Hypothalamus (tissue), 51 donors: ENCODE measurements at regions not wholly inside any gene's neighbourhood (a gene's known extent, or its start where the extent isn't known, plus 50 kb on each side); places are given as distances from the start of the nearest gene placed in this dataset.

ENCODE experiments used
- DNase-seq, 51 donors: peaks; one replicate each; lab custom pipeline; 2025; lab: John Stamatoyannopoulos, UW

DNA sequence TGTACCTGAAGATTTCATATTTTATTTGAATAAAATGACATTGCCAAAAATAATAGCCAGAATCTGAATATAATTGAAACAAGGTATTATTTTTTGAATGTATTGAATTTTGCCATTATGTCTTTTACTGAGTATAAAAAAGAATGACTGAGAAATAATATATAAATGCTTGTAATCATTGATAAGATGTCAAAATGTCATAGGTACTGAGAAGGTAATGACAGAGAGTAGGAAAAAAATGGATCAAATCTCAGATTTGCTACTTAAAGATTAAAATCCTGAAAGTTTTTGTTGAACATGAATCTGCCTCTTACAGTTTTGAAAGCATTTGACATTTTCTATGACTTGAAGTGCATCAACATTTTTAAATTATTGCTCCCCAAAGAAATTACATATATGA lies 1069.9 kb upstream of the ADGRL4 start:
- no peak for DNase-seq

DNA sequence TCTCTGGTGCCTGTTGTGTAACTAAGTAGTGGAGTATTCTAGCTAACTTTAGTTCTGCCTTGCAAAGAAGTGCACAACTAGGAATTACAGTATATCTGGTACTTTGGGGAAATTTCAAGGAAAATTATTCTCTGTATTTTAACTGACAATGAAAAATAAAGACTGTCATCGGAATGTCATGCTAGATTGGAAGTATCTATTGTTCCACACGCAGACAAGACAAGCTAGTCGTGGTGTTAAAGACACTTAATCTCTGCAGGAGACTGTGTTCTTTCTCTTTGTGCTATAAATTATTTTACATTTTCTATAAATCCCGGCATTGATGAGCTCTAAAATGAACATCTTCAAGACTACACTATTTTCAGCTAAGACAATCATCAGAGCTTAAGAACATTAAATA lies 1068.8 kb upstream of the ADGRL4 start:
- no peak for DNase-seq

DNA sequence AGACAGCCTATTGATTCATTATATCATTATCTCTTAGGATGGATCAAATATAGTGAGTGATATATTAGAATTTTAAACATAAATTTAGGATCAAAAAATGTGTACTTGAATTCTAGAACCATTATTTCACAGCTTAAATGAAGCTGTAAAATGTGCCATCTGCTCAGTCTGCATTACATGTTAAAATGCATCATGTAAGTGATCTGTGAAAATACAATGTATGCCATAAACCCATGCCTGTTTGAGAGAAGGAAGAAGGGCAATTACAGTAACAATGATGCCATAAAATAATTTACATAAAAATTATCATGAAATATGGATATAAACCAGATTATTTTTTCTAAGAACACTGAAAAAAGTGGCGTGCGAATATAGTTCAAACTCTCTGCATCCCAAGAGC lies 1066.0 kb upstream of the ADGRL4 start:
- DNase-seq = no peak

DNA sequence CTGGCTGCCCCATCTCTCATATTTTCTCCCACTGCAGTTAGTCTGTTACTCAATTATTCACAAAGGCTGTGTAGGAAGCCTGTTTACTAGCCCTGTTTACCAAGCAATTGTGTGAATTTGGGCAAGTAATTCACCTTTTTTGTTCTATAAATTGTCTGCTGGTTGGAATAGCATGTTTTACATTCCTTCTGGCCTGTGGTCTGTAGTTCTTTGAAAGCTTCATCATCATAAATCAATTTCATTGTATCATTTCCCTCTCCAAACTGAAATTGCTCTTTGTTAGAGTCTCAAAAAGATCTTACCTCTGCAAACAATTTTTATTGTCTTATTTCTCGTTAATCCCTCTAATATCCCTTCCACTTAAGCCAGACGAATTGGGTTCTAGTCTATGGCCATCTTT lies 1059.5 kb upstream of the ADGRL4 start:
- DNase-seq = no peak

DNA sequence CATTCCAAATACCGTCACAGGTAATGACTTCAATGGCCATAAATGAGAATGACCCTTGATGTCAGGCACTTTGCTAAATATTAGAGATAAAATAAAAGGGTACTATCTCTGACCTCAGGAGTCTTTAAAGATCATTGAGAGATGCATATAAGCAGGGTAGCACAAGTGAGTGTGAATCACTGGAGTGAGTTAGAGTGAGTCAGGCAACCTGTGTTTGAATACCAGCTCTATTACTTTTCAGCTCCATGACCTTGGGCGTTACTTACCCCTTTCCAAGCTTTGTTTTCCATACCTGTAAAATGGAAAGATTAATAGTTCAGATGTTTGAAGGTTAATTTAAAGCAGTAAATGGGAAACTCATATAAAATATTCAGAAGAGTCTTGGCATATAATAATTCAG lies 1058.0 kb upstream of the ADGRL4 start:
- DNase-seq = no peak

DNA sequence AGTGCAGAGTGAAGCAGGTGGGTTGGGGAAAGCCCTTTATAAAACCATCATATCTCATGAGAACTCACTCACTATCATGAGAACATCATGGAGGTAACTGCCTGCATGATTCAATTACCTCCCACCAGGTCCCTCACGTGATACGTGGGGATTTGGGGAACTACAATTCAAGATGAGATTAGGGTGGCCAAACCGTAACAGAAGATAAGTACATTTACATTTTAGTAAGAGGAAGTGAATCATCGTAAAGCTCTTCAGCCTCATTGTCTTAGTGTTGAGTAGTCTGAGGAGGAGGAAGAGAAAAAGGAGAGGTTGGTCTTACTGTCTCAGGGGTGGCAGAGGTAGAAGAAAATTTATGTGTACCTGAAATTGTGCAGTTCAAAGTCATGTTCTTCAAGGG lies 1053.4 kb upstream of the ADGRL4 start:
- no peak for DNase-seq

DNA sequence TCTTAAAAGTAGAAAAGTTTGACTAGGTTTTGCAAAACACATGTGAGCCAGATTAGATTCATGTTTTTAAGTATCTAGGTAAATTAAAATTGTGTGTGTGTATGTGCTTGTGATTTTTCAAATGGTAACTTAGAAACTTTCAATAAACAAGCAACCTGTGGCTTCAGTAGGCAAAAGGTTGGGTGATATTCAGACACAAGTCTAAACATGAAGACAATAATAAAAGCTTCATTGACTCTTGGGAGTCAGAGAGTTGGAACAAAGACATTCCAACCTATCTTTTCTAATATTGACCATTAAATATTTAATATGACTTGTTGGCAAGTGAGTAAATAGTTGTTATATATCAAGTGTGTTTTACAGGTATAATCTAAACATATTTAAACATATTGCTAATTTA lies 1049.6 kb upstream of the ADGRL4 start:
- DNase-seq = no peak

DNA sequence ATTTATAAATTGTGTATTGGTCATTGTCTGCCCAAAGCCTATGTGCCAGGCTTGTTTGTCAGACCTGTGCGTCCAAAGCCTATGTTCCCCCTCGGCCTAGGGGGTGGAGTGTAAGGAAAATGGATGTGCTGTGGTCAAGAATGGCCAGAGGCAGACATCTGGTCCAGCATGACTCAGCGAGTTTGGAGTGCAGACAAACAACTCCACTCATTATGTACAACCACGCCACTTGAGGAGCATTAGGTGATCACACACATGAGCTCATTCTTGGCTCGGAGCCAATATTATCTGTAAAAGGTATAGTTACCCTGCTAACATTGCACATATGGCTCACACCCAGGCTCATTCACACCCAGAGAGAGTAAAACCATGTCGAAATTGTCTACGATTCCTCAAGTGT lies 1047.6 kb upstream of the ADGRL4 start:
- no peak for DNase-seq

DNA sequence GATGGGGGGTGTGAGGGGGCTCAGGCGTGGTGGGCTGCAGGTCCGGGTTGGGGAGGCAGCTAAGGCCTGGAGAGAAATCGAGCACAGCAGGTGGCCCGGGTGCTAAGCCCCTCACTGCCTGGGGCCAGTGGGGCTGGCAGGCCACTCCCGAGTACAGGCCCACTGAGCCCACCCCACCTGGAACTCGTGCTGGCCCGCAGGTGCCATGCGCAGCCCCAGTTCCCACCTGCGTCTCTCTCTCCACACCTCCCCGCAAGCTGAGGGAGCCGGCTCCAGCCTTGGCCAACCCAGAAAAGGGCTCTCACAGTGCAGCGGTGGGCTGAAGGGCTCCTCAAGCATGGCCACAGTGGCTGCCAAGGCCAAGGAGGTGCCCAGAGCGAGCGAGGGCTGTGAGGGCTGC lies 1047.1 kb upstream of the ADGRL4 start:
- no peak for DNase-seq

DNA sequence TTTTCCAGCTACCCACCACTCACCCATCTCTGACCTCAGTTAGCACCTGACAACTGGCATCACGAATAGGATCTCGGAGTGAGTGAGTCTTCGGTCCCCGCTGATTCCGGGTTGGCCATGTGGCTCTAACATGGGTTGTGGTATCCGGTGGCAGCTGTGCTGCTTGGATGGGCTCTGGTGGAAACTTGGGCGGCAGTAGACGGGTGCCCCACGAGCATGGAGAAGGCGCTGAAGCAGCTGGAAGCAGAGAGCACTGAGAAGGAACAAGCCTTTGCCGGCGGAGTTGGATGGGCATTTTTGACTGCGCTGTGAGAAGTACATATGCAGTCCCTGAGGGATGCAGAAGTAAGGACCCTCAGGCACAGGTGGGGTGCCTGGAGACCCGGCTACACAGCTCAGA lies 1044.0 kb upstream of the ADGRL4 start:
- no peak for DNase-seq

DNA sequence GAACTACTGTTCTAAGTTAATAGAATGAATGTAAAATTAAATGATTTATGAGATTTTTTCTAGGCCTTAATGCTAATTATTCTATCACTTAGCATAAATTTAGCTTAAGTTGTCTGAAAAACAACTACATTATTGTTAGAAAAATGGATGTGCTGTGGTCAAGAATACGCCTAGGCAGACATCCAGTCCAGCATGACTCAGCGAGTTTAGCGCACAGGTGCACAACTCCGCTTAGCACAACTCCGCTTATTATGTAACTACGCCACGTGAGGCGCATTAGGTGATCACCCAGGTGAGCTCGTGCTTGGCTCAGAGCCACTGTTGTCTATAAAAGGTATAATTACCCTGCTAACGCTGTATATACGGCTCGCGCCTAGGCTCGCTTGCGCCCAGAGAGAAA lies 1043.6 kb upstream of the ADGRL4 start:
- no peak for DNase-seq

DNA sequence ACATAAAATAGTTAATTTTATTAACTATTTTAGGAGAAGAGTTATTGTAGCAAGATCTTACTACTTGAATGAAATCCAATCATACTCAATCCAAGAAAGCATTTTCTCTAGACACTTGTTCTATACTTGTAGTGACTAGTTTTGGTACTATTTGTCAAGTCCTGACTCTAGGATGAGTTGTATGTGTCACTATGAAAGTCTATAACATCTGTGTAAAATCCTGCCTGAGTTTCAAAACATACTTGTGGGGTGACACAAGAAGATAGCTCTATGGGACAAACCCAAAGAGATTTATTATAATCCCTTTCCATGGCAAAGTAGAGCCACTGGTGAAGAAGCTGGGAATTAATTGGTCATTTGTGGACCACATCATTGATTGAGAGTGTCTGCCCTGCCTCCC lies 1042.2 kb upstream of the ADGRL4 start:
- no peak for DNase-seq

DNA sequence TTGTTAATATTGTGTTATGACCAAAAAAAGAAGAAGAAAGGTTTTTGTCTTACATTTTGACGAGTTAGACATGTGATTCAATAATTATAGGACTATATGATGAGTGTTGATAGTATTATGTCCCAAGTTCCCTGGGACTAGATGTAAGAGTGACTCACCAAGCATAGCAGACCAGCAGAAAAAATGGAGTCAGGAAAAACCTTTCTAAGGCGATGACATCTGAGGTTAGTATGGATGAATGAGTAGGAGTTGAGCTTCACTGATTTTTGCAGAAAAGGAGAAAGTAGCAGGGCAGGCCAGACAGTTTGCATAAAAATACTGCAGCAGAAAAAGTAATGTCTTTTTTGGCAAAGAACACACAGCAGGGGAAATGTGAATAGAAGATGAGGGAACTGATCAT lies 1041.3 kb upstream of the ADGRL4 start:
- DNase-seq = no peak

DNA sequence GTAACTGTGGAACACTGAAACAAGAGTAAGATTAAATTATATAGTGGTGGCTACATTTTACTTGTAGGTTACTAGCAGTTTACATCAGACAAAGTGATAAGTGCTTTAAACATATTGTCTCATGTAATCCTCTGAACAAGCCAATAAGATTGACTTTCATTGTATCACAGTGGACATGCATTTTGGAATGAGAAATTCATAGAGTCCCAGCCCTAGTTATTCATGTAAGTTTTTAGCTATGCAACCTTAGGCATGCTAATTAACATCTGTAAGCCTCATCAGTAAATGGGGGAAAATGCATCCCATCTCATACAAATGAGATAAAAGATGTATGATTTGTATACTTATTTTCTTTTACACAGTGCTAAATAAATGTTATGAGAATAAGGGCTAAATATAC lies 1038.1 kb upstream of the ADGRL4 start:
- DNase-seq = no peak

DNA sequence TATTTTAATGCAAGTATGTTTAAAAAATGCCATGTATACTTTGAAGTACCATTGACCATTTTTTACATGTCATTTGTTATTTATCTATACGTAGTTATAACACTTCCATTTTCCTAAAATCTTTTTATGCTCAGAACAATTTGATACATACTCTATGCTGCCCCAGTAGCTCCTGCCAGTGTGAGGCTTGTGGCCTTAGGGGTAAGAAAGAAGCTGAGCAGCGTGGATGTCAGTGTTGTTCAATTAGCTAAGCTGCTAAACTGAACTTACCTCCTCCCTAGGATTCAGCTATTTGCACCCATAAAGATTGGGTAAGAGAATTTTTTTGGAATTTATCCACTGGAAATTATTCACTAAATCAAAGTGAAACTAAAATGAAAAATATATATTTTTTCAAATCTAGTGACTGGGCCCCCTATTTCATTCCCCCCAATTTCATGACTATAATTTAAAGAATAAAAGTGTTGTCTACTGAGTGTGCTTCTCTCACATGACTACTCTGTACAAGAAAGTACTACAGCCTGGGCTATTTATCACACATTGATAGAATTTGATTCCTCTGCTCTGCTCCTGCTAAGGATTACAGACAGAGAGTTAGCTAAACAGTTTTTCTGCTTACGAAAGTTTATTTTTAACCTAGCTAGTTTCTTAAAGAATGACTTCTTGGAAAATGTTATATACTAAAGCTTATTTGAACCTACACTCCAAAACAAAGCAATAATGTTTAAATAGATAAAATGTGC lies 1030.3 kb upstream of the ADGRL4 start:
- DNase-seq = no peak

DNA sequence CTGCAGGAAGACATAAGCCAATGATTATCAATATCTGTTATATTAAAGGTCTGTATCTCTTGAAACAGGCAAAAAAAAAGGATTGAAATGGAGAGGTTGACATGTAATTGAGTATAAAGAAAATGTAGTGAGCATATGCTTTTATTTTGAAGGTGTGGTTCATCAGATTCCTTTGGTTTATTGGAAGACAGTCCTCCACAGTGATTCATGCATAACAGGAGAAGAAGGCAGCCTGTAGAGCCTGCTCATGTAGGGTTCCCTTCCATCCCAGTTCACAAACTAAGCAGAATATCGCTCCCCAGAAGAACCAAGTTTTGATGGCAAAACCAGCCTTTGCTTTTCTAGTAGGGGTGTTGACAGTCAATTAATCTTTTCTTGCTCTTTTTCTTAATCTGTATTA lies 1016.8 kb upstream of the ADGRL4 start:
- no peak for DNase-seq

DNA sequence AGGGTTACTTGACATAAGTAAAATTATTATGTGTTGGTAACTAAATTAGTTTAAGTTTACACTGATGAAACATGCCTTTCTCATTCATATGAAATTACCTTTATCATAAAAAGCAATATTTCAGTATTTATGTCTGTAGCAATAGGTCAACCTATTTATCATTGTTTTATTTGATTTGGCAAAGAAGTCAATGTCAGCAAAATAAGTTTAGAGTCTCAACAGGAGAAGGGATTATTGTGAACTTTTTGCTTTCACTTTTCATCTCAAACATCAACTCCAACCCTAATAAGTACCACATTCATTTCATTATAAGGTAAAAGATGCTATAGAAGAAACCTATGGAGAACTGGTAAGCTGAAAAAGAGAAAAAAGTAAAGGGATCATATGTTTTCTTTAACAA lies 1015.4 kb upstream of the ADGRL4 start:
- DNase-seq = no peak

DNA sequence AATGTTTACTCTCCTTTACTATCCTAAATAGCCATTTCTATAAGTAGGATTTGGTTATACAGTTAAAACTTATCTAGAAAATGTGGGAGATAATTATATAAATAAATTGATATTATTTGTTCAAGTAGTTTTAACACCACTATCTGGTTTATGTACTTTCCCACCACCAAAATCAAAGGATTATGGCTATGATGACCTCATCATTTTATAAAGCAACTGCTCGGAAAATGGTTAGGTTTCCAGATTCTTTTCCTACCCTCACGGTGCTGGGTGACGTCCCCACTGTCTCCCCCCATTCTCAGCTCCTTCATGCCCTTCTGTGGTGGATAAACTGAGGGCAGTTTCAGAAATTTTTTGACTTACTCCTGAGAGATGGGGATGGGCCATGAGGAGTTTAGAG lies 1011.8 kb upstream of the ADGRL4 start:
- DNase-seq = no peak

DNA sequence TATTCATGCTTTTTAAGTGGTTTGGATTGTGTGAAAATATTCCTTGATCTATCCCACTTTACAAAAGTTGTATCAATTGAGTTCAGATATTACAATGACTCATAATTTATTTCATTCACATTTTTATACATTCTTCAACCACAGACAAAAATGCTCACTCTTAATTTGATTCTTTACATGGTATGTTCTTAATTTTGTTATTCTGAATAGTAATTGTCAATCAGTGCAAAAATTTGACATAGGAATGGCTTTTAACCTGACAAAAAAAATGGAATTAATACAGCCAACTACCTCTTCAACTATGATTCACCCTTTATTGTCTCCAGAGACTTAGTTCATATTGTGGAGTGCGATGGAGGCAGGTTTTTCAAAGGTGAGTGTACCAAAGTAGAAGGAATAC lies 1002.4 kb upstream of the ADGRL4 start:
- no peak for DNase-seq

DNA sequence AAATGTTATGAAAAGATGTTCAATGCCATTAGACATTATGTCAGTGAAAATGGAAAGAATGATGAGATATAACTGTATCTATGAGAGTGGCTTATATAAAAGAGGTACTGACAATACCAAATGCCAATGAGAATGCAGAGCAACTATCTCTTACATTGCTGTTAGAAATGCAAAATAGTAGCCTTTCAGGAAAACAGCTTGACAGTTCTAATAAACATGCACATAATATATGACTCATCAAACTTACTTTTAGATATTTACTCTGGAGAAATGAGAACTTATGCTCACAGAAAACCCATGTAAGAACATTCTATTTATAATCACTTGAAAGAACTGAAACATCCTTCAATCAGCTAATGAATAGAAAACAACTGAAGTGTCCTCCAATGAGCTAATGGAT lies 996.7 kb upstream of the ADGRL4 start:
- no peak for DNase-seq

DNA sequence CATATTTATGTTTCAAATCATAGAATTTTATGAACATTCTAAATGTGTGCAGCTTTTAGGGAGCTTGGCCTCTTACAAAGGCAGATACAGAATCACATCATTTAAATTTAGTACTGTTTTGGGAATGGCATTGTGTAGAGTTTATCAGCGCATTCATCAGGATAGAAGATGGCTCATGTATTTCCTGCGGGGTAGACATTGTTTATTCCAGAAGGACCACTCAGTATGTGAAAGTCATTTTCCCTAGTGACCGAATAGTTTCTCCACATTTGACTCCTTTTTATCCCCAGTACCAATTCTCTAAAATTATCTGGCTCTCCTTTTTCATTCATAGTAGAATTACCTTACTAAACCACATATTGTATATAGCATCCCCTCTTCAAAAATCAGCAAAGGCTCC lies 981.9 kb upstream of the ADGRL4 start:
- DNase-seq = no peak

DNA sequence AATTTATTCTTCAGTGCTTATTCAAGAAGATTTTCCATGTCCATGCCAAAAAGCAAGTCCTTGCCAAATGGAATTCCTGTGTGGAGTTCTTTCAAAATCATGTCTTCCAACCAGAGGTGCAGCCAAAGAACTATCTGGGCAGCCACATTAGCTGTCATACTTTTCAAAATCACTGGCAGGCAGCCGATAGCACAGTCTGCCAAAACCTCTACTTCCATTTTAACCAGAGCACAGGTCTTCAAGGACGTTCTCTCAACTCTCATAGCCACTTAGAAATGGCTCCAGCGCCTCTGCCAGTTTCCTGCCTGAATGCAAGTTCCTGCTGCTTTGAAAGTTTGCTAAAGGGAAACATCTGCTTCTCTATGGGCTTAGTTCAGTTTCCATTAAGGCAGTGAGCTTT lies 975.7 kb upstream of the ADGRL4 start:
- peak in 30 of 51 donors; percentile 0 to 77 (median 20) for DNase-seq

DNA sequence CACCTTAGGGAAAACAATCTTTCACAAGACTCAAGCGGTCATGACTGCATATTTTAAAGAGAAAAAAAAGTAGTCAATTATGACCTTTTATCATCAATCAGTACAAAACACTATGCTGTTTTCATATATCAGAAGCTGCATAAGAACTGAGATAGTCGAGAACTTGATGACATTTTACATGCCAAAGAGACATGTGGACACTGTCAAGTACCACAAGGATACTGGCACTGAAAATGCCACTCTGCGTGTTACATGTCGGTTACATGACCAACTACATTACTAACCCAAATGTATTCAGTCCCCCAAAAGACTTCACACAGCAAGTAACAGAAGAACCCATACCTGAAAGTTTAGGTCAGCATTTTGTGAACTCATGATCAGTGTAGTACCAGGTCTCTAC lies 975.0 kb upstream of the ADGRL4 start:
- DNase-seq = no peak
